Epithelial cell of esophagus (primary cell): ENCODE measurements at regions not wholly inside any gene's neighbourhood (a gene's known extent, or its start where the extent isn't known, plus 50 kb on each side); places are given as distances from the start of the nearest gene placed in this dataset.
A peak's percentile ranks its signal among the peaks of the same experiment; 100 is the strongest.
"Not testable (repeated sequence)": the region's sequence is repeated elsewhere in the genome, so short reads cannot be mapped to it uniquely, and the experiment has no call there.

ENCODE experiments used
- DNase-seq: peaks from one replicate; pipeline ENCODE4 v3.0.0; 2010; ENCODE audit warnings: low read depth
- H3K4me3 ChIP-seq: 2 replicates; pipeline ENCODE4 v1.5.1; 2011; ENCODE audit warnings: mild to moderate bottlenecking, low read length, control low read depth
- CTCF ChIP-seq: IDR thresholded peaks from 2 replicates; pipeline ENCODE4 v1.5.1; 2011; ENCODE audit warnings: low read depth, mild to moderate bottlenecking, low read length, control low read depth, inconsistent platforms; ENCODE audit not compliant: insufficient read depth; ENCODE audit errors: missing control alignments

- no peak for TF ChIP-seq CTCF
Measured at GRCh38 chr7:142571581-142571980, 177.7 kb upstream of the PRSS1 start.

DNA sequence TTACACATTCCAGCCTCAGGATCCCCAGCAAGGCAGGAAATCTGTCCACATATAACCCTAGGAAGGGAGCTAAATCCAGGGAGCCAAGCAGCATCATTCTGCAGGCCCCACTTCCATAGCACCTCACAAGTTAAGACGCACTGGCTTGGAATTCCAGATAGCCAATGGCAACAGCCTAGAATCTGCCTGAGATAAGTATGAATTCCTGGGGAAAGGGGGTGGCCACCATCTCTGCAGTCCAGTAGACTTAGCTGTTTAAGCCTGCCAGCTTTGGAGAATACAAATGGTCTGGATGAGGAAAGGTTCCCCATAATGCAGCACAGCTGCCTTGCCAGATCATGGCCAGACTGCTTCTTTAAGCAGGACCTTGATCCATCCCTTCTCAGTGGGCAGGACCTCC lies 179.4 kb upstream of the PRSS1 start:
- no peak for DNase-seq
- TF ChIP-seq CTCF: no peak
- no peak overlapping the region for H3K4me3 ChIP-seq

More at GRCh38 chr7:142571581-142571980, 177.7 kb upstream of the PRSS1 start:
- no peak for DNase-seq
- no peak overlapping the region for H3K4me3 ChIP-seq

DNA sequence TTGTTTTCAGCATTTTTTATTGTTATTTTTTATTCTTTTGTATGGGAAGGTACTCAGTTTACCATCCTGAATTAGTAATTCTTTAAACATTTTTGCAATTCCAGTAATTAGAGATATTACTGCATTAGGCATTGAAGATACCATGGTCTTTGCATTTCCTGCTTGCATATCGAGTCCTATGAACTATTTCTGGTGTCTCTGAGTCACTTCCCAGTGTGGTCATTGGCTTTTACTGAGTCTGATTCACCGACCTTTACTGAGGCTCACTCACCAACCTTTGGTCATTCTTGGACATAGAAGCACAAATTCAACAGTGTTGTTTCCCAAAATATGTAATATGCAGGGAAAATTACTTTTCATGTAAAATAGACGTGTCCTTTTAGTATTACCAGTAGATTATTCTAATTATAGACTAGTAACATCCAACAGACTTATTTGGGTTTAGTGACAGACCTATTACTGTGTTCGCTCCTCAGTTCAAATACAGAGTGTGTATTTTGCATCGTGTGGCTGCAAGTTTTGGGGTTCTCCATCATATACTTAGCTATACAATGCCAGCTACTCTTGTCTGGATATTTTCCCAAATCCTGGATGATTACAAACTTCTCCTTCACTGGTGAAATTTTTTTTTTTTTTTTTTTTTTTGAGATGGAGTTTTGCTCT lies 180.7 kb upstream of the PRSS1 start:
- no peak overlapping the region for H3K4me3 ChIP-seq
- TF ChIP-seq CTCF: no peak
- DNase-seq: peak; percentile 70

DNA sequence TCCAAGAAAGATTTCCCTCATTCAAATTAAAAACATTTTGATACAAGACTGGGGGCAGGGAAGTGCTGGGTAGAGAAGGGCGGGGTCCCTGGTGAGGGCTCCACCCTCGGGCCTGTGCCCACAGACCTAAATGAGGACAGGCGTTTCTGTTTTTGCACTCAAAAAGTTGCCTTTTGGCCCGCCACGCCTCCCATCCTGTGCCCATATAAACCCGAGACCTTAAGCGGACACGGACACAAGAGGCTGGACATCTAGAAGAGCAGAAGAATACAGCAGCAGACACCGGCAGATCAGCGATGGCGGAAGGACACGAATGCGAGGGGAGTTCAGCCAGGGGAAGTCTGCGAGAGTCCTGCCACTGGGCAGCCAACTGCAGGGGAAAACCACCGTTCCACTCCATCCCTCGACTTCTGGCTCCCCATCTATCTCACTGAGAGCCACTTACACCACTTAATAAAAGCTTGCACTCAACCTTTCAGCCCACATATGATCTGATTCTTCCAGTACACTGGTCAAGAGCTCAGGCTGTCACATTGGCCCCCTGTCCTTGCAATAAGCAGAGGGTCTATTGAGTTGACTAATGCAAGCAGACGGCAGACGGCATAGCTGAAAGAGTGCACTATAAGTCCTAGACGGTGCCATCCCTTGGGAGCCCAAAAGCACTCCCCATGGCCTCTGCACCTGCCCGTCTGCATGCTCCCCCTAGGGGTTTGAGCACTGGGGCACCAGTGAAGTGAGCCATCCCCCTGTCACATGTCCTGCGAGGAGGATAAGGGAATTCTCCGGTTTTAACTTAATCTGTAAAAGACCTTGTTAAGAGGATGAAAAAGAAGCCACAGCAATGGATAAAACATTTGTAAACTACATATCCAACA lies 181.8 kb upstream of the PRSS1 start:
- TF ChIP-seq CTCF: no peak
- H3K4me3 ChIP-seq: no peak overlapping the region
- DNase-seq: no peak

GRCh38 chr7:142566271-142566670 lies 183.0 kb upstream of the PRSS1 start:
- no peak for TF ChIP-seq CTCF
- DNase-seq: no peak
- H3K4me3 ChIP-seq: no peak overlapping the region

DNA sequence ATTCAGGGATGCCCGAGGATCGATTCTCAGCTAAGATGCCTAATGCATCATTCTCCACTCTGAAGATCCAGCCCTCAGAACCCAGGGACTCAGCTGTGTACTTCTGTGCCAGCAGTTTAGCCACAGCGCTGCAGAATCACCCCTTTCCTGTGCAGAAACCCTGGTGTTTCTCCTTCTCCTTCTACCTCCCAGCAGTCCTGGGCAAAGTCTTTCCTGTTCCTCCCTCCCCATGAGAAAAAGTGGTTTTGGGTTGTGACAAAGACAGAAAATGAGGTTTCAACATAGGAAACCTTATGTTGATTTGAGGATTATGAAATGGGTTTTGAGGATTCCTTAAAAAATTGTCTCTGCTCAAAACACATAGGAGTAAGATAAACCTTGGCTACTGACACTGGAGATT lies 185.1 kb upstream of the PRSS1 start:
- DNase-seq, H3K4me3 ChIP-seq: not testable (repeated sequence)

DNA sequence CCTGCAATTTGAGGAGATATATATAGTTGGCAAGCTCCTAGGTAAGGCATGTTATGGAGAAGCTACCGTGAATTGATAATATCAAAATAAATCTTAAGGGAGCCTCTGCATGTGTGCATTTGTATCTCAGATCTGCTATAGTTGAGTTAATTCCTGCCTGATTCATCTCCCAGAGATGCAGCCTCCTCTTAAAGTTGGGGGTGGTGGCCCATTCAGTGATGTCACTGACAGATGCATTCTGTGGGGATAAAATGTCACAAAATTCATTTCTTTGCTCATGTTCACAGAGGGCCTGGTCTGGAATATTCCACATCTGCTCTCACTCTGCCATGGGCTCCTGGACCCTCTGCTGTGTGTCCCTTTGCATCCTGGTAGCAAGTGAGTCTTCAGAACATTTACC lies 185.8 kb upstream of the PRSS1 start:
- H3K4me3 ChIP-seq: no peak overlapping the region
- no peak for TF ChIP-seq CTCF
- no peak for DNase-seq
